Endothelial cell of umbilical vein (primary cell): ENCODE measurements at regions not wholly inside any gene's neighbourhood (a gene's known extent, or its start where the extent isn't known, plus 50 kb on each side); places are given as distances from the start of the nearest gene placed in this dataset.

Experiments
- BruUV-seq: library from RNA; stranded (reverse); fragments of 400-500 nt; replicated peaks from 2 replicates; lab custom pipeline; 2021; lab: Mats Ljungman, UMichigan
- CTCF ChIA-PET: fragments of 300-600, 350-600 bp; sonication (Branson Sonifier 250); formaldehyde crosslinking; loops from one replicate; lab custom pipeline; 2021; ENCODE audit warnings: antibody characterized with exemption, inconsistent platforms; lab: Charles Lee
- POLR2A ChIA-PET: fragments of 300-600, 350-600 bp; sonication (Branson Sonifier 250); formaldehyde crosslinking; loops from one replicate; lab custom pipeline; 2021; ENCODE audit warnings: antibody characterized with exemption, inconsistent platforms; lab: Charles Lee
- DNase-seq: peaks from one replicate; pipeline ENCODE4 v3.0.0-alpha.2; 2011; ENCODE audit warnings: low read depth, low spot score
- FAIRE-seq: peaks from 2 replicates; lab custom pipeline; 2011; peaks lifted over from hg19 to GRCh38; lab: Jason Lieb, UNC
- H2AFZ ChIP-seq: 2 replicates; pipeline ENCODE4 v1.6.0; 2012; ENCODE audit warnings: low read depth, low read length, control low read depth, inconsistent platforms
- H3K27ac ChIP-seq: 2 replicates; pipeline ENCODE4 v1.5.1; 2011; ENCODE audit warnings: low read depth, mild to moderate bottlenecking, control low read depth, low read length, moderate library complexity; ENCODE audit not compliant: insufficient read depth
- H3K27me3 ChIP-seq, 2 experiments: 2 replicates each; pipeline versions ENCODE4 v1.6.0 to v1.6.1; 2011; ENCODE audit warnings: low read length in 2 of 2, mixed read lengths in 1 of 2; ENCODE audit not compliant: control insufficient read depth in 2 of 2, insufficient read depth in 2 of 2
- H3K36me3 ChIP-seq, 2 experiments: 2 replicates in 1 of 2; 3 replicates in 1 of 2; pipeline ENCODE4 v1.5.1; 2011; ENCODE audit warnings: low read length in 2 of 2, mild to moderate bottlenecking in 1 of 2, moderate library complexity in 1 of 2; ENCODE audit not compliant: control insufficient read depth in 2 of 2, insufficient read depth in 2 of 2; ENCODE audit errors: extremely low read depth in 1 of 2
- H3K4me1 ChIP-seq: 3 replicates; pipeline ENCODE4 v1.5.1; 2011; ENCODE audit warnings: mild to moderate bottlenecking, low read length; ENCODE audit not compliant: control insufficient read depth, insufficient read depth; ENCODE audit errors: extremely low read depth
- H3K4me2 ChIP-seq: 2 replicates; pipeline ENCODE4 v1.6.1; 2011; ENCODE audit warnings: low read length, control low read depth, mixed read lengths; ENCODE audit not compliant: insufficient read depth
- H3K4me3 ChIP-seq, 3 experiments: fragments of 200-600 bp in 1 of 3; sonication (generic), shearing (Covaris generic) in 1 of 3; replicated peaks in 1 of 3; 2 replicates each; pipeline ENCODE4 v1.5.1; 2011 to 2016; ENCODE audit warnings: control low read depth in 3 of 3, low read length in 3 of 3, mild to moderate bottlenecking in 2 of 3, inconsistent platforms in 1 of 3, low read depth in 1 of 3, moderate library complexity in 1 of 3; ENCODE audit not compliant: insufficient read depth in 1 of 3
- H3K79me2 ChIP-seq: 2 replicates; pipeline ENCODE4 v1.6.0; 2012; ENCODE audit warnings: low read length, inconsistent platforms; ENCODE audit not compliant: control insufficient read depth, insufficient read depth
- H3K9ac ChIP-seq: replicated peaks from 2 replicates; pipeline ENCODE3; 2011; ENCODE audit warnings: low read length, control low read depth; ENCODE audit not compliant: insufficient read depth; ENCODE audit errors: extremely low read depth
- H3K9me1 ChIP-seq: replicated peaks from 3 replicates; pipeline ENCODE4 v1.6.0; 2011; ENCODE audit warnings: mild to moderate bottlenecking, low read length; ENCODE audit not compliant: control insufficient read depth, insufficient read depth; ENCODE audit errors: extremely low read depth
- H3K9me3 ChIP-seq: replicated peaks from 2 replicates; pipeline ENCODE4 v1.5.1; 2012; ENCODE audit warnings: low read length, inconsistent platforms; ENCODE audit not compliant: control insufficient read depth, insufficient read depth
- H4K20me1 ChIP-seq: replicated peaks from 2 replicates; pipeline ENCODE3; 2011; ENCODE audit warnings: mild to moderate bottlenecking, low read length; ENCODE audit not compliant: control insufficient read depth, insufficient read depth; ENCODE audit errors: extremely low read depth
- EZH2 ChIP-seq: IDR thresholded peaks from 2 replicates; pipeline ENCODE4 v1.6.1; 2012; ENCODE audit warnings: borderline replicate concordance, low read depth, mild to moderate bottlenecking, moderate library complexity, low read length, inconsistent platforms; ENCODE audit not compliant: severe bottlenecking
- FOS ChIP-seq: IDR thresholded peaks from 2 replicates; pipeline ENCODE4 v1.6.1; 2011; ENCODE audit warnings: mild to moderate bottlenecking, low read length, moderate library complexity, borderline replicate concordance; ENCODE audit not compliant: insufficient read depth
- GATA2 ChIP-seq: IDR thresholded peaks from 2 replicates; pipeline ENCODE4 v1.7.0; 2011; ENCODE audit warnings: low read depth, mild to moderate bottlenecking, moderate library complexity, mixed read lengths, low read length; ENCODE audit not compliant: insufficient read length, insufficient read depth
- JUN ChIP-seq: IDR thresholded peaks from 2 replicates; pipeline ENCODE4 v1.6.1; 2011; ENCODE audit warnings: borderline replicate concordance, low read depth; ENCODE audit not compliant: insufficient read length, insufficient read depth
- MYC ChIP-seq: IDR thresholded peaks from one replicate; pipeline ENCODE4 v1.6.1; 2011; ENCODE audit warnings: mild to moderate bottlenecking, low read depth, low read length
- POLR2A ChIP-seq: IDR thresholded peaks from 2 replicates; pipeline ENCODE4 v1.6.1; 2012; ENCODE audit warnings: low read depth, mild to moderate bottlenecking, control low read depth, low read length
- POLR2AphosphoS5 ChIP-seq: IDR thresholded peaks from 2 replicates; pipeline ENCODE4 v1.6.1; 2012; ENCODE audit warnings: low read depth, mild to moderate bottlenecking, control low read depth, low read length, moderate library complexity; ENCODE audit not compliant: insufficient read depth
- dilution Hi-C: fragments of 300-500 bp; cut with MboI; formaldehyde crosslinking; loops from one replicate; pipeline ENCODE4 v1.15.0; 2019; ENCODE audit warnings: low sequenced_read_pairs; ENCODE audit not compliant: extremely low pct_ligation_motif_present
- intact Hi-C: fragments of 100-400 bp; cut with micrococcal nuclease; formaldehyde crosslinking; loops from one replicate; pipeline ENCODE4 v1.10.0; 2022
- TF ChIP-seq, protein P1 (sequence below): IDR thresholded peaks from 2 replicates; pipeline ENCODE4 v1.6.1; 2011; ENCODE audit not compliant: insufficient read depth, insufficient read length
- TF ChIP-seq, protein P2 (sequence below), 2 donors: IDR thresholded peaks; 1 replicate in 1 of 2; 2 replicates in 1 of 2; pipeline ENCODE4 v1.5.1; 2011; ENCODE audit warnings: low read length in 2 of 2, mild to moderate bottlenecking in 2 of 2, moderate library complexity in 2 of 2, control low read depth in 1 of 2, inconsistent platforms in 1 of 2, low read depth in 1 of 2; ENCODE audit not compliant: insufficient read depth in 1 of 2; ENCODE audit errors: extremely low read depth in 1 of 2

- ChIA-PET POLR2A (no interaction called here), CTCF (no interaction called here)
- no peak overlapping the region for H3K27ac ChIP-seq
- H3K36me3 ChIP-seq: no peaks in the 10 kb centered on the region
- no peaks in the 10 kb centered on the region for H3K27me3 ChIP-seq
- no peaks in the 10 kb centered on the region for H4K20me1 ChIP-seq
- H3K4me3 ChIP-seq: no peak overlapping the region
- no peak for FAIRE-seq
- no peak overlapping the region for H3K9ac ChIP-seq
- H3K9me3 ChIP-seq: no peaks in the 10 kb centered on the region
- intact Hi-C loops (no loop called here), dilution Hi-C loops (no loop called here)
- no TSS peak for BruUV-seq
- no peaks in the 10 kb centered on the region for H3K9me1 ChIP-seq
- no peak overlapping the region for H3K4me2 ChIP-seq
- no peak overlapping the region for H2AFZ ChIP-seq
- H3K79me2 ChIP-seq: no peaks in the 10 kb centered on the region
- no peak for DNase-seq
- TF ChIP-seq MYC: no peak
- TF ChIP-seq, protein P1, sequence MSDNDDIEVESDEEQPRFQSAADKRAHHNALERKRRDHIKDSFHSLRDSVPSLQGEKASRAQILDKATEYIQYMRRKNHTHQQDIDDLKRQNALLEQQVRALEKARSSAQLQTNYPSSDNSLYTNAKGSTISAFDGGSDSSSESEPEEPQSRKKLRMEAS: no peak
- TF ChIP-seq EZH2: no peak
- TF ChIP-seq, protein P2, sequence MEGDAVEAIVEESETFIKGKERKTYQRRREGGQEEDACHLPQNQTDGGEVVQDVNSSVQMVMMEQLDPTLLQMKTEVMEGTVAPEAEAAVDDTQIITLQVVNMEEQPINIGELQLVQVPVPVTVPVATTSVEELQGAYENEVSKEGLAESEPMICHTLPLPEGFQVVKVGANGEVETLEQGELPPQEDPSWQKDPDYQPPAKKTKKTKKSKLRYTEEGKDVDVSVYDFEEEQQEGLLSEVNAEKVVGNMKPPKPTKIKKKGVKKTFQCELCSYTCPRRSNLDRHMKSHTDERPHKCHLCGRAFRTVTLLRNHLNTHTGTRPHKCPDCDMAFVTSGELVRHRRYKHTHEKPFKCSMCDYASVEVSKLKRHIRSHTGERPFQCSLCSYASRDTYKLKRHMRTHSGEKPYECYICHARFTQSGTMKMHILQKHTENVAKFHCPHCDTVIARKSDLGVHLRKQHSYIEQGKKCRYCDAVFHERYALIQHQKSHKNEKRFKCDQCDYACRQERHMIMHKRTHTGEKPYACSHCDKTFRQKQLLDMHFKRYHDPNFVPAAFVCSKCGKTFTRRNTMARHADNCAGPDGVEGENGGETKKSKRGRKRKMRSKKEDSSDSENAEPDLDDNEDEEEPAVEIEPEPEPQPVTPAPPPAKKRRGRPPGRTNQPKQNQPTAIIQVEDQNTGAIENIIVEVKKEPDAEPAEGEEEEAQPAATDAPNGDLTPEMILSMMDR (IDR thresholded peaks at IDR 0.05; ENCODE audit: extremely low read depth in 1 of 2, insufficient read depth in 1 of 2, low read depth in 1 of 2, low read length in 2 of 2): no peak
- no peak for TF ChIP-seq GATA2
- no peak for TF ChIP-seq POLR2A
- TF ChIP-seq POLR2AphosphoS5: no peak
- TF ChIP-seq JUN: no peak
- no peak for TF ChIP-seq FOS
- peaks cover 22% of the 10 kb centered on the region for H3K4me1 ChIP-seq
These were observed 698.4 kb downstream of the DNAH5 start for GRCh38 chr5:13246053-13246452.
